Mucosa of rectum (tissue), 2 donors: ENCODE measurements at regions not wholly inside any gene's neighbourhood (a gene's known extent, or its start where the extent isn't known, plus 50 kb on each side); places are given as distances from the start of the nearest gene placed in this dataset.
A peak's percentile ranks its signal among the peaks of the same experiment; 100 is the strongest.
"Not testable (repeated sequence)": the region's sequence is repeated elsewhere in the genome, so short reads cannot be mapped to it uniquely, and the experiment has no call there.

Experiments used
- H3K27ac ChIP-seq, 2 donors: one replicate each; pipeline ENCODE4 v1.7.0; 2013; ENCODE audit warnings: inconsistent platforms in 2 of 2, low read depth in 2 of 2, low read length in 2 of 2
- H3K27me3 ChIP-seq, 2 donors: one replicate each; pipeline ENCODE4 v1.7.0; 2013; ENCODE audit warnings: low read length in 2 of 2; ENCODE audit not compliant: control insufficient read depth in 2 of 2, insufficient read depth in 2 of 2
- H3K36me3 ChIP-seq, 2 donors: one replicate each; pipeline ENCODE4 v1.7.0; 2013; ENCODE audit warnings: low read length in 2 of 2; ENCODE audit not compliant: control insufficient read depth in 2 of 2, insufficient read depth in 2 of 2
- H3K4me1 ChIP-seq, 2 donors: one replicate each; pipeline ENCODE4 v1.7.0; 2013; ENCODE audit warnings: low read length in 2 of 2, mild to moderate bottlenecking in 1 of 2; ENCODE audit not compliant: control insufficient read depth in 2 of 2, insufficient read depth in 2 of 2
- H3K4me3 ChIP-seq, 2 donors: one replicate each; pipeline ENCODE4 v1.7.0; 2013; ENCODE audit warnings: low read length in 2 of 2
- H3K9ac ChIP-seq, 2 donors: one replicate each; pipeline ENCODE4 v1.7.0; 2013; ENCODE audit warnings: low read length in 2 of 2, low read depth in 1 of 2, mild to moderate bottlenecking in 1 of 2
- H3K9me3 ChIP-seq, 2 donors: one replicate each; pipeline ENCODE4 v1.7.0; 2013; ENCODE audit warnings: low read length in 2 of 2; ENCODE audit not compliant: control insufficient read depth in 2 of 2
- donor health status: healthy.
- donor health status: Normal muscosa, but diverticular disease.

DNA sequence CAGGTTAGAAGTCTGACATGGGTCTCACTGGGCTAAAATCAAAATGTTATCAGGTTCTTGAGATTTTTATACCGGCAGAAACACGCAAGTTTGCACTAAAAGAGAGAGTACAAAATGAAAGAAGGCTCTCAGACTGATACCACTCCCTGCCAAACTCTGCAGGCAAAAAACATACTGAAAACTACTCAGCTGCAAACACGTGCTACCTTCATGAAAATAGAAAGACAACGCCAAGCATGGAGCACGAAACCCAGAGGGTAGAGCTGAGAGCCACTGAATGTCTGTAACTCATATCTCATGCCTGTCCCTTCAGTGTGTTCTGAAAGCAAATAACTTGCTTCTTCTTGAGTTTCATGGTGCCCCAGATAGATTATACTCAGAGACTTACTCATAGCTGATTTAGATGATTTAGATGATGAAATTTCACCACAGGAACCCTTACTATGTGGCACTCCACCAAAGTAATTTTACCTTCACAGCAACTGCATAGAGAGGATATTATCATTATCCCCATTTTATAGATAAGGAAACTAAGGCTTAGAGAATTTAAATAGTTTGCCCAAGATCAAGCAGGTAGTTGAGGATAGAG lies 313.0 kb upstream of the SLC39A10 start:
- no peak overlapping the region for H3K4me3 ChIP-seq
- no peak overlapping the region for H3K27ac ChIP-seq
- no peaks in the 10 kb centered on the region for H3K27me3 ChIP-seq
- no peaks in the 10 kb centered on the region for H3K36me3 ChIP-seq
- no peaks in the 10 kb centered on the region for H3K4me1 ChIP-seq
- H3K9ac ChIP-seq, result no peak overlapping the region
- no peaks in the 10 kb centered on the region for H3K9me3 ChIP-seq

DNA sequence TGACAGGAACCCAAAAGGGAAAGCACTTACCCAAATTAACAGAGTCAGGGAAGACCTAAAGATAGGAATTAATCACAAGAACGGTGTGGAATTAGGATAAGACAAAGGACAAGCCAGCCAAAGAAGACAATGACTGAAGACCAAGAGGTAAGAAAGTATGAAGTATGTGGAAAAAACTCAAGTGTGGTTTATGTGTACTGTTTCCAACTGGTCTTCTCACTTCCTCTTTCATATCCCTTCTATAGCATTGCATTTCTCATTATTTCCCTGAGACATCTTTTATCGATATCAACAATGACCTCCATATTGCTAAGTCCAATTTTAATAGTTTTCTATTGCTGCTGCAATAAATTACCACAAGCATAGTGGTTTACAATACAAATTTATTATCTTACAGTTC lies 313.5 kb upstream of the SLC39A10 start:
- Histone ChIP-seq H3K4me1 (no peaks in the 10 kb centered on the region), H3K27me3 (no peaks in the 10 kb centered on the region), H3K4me3 (no peak overlapping the region), H3K9ac (no peak overlapping the region), H3K36me3 (no peaks in the 10 kb centered on the region), H3K27ac (no peak overlapping the region), H3K9me3 (no peaks in the 10 kb centered on the region)

DNA sequence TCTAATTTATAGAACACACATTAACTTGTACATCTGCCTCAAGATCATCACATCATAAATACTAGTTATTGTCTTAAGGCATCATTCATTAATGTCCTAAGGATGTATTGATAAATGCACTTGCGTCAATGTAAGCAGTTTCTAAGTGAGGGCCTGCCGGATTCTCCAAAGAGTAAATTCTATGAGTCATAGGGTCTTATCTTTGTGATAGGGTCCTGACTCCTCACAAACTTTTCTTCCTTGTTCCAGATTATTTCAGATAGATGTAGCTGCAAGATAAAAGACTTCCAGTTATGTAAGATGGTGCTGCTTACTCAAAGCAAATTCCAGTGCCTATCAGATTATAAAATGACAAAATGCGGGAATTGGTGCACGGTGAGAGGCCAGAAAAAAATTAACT lies 315.0 kb upstream of the SLC39A10 start:
- H3K4me1 ChIP-seq, result no peaks in the 10 kb centered on the region
- H3K27me3 ChIP-seq, result no peaks in the 10 kb centered on the region
- H3K36me3 ChIP-seq, result no peaks in the 10 kb centered on the region
- H3K27ac ChIP-seq, result no peak overlapping the region
- no peak overlapping the region for H3K4me3 ChIP-seq
- H3K9ac ChIP-seq, result no peak overlapping the region
- H3K9me3 ChIP-seq, result no peaks in the 10 kb centered on the region

- Histone ChIP-seq H3K9me3 (no peaks in the 10 kb centered on the region), H3K4me3 (no peak overlapping the region), H3K36me3 (no peaks in the 10 kb centered on the region), H3K4me1 (no peaks in the 10 kb centered on the region), H3K27ac (no peak overlapping the region), H3K9ac (no peak overlapping the region), H3K27me3 (no peaks in the 10 kb centered on the region)
Measured at GRCh38 chr2:195338856-195339255, 318.2 kb upstream of the SLC39A10 start.

GRCh38 chr2:195337597-195337996 lies 319.4 kb upstream of the SLC39A10 start:
- no peaks in the 10 kb centered on the region for H3K27me3 ChIP-seq
- no peak overlapping the region for H3K9ac ChIP-seq
- H3K4me1 ChIP-seq, result no peaks in the 10 kb centered on the region
- no peak overlapping the region for H3K4me3 ChIP-seq
- H3K9me3 ChIP-seq, result no peaks in the 10 kb centered on the region
- no peak overlapping the region for H3K27ac ChIP-seq
- H3K36me3 ChIP-seq, result no peaks in the 10 kb centered on the region

DNA sequence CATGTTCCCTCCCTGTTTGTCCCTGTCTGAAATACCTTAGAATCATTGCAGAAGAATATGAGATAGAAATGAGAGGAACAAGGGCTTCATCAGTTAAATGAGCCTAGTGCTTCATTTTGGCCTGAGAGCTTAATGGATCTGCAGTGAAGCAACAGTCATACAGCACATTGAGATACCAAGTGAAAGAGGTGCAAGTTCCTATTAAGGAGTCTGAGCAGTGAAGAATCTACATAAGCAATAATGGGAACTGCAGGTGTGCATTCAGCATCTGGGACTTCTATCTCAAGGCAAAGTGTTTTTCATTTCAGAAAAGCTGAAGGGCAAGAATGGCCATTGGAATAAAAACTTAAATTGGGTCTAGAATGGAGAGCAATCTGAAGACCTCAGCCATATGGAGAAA lies 323.2 kb upstream of the SLC39A10 start:
- H3K4me3 ChIP-seq, result no peak overlapping the region
- no peak overlapping the region for H3K27ac ChIP-seq
- H3K4me1 ChIP-seq, result peaks cover 2 to 8% of the 10 kb centered on the region in 2 donors
- H3K9me3 ChIP-seq, result no peaks in the 10 kb centered on the region
- H3K9ac ChIP-seq, result no peak overlapping the region
- H3K36me3 ChIP-seq, result no peaks in the 10 kb centered on the region
- no peaks in the 10 kb centered on the region for H3K27me3 ChIP-seq

DNA sequence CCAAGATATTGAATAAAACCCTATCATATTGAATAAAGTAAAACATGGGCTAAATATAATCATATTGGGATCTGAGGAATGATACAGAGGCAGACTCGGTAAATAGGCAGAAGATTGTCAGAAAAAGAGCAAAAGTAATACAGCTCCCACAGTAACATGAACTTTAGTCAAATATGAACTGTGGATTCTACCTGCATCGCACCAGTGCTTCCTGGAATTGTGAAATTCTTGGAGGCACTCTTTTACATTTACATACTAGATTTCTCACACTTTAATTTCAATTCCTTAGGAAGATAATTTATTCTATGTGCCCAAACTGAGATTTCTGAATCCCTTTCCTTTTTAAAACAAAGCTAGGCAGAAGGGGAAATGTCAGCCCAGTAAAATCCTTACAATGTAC lies 325.1 kb upstream of the SLC39A10 start:
- Histone ChIP-seq H3K4me3 (no peak overlapping the region), H3K36me3 (no peaks in the 10 kb centered on the region), H3K4me1 (peaks cover 2 to 8% of the 10 kb centered on the region in 2 donors), H3K9me3 (no peaks in the 10 kb centered on the region), H3K9ac (no peak overlapping the region), H3K27me3 (no peaks in the 10 kb centered on the region), H3K27ac (peak overlapping the region in 1 of 2 donors; percentile 77)

GRCh38 chr2:195331129-195331528 lies 325.9 kb upstream of the SLC39A10 start:
- H3K4me1 ChIP-seq, result peaks cover 2 to 8% of the 10 kb centered on the region in 2 donors
- H3K27me3 ChIP-seq, result no peaks in the 10 kb centered on the region
- peak overlapping the region; percentile 50 to 77 for H3K27ac ChIP-seq
- no peak overlapping the region for H3K9ac ChIP-seq
- no peaks in the 10 kb centered on the region for H3K36me3 ChIP-seq
- H3K4me3 ChIP-seq, result no peak overlapping the region
- H3K9me3 ChIP-seq, result no peaks in the 10 kb centered on the region

GRCh38 chr2:195330513-195330956 lies 326.5 kb upstream of the SLC39A10 start:
- Histone ChIP-seq H3K9ac (no peak overlapping the region), H3K36me3 (no peaks in the 10 kb centered on the region), H3K4me1 (peaks cover 2 to 8% of the 10 kb centered on the region in 2 donors), H3K9me3 (no peaks in the 10 kb centered on the region), H3K27me3 (no peaks in the 10 kb centered on the region), H3K27ac (peak overlapping the region; percentile 50 to 77), H3K4me3 (no peak overlapping the region)

GRCh38 chr2:195329784-195330183 lies 327.2 kb upstream of the SLC39A10 start:
- not testable (repeated sequence) for H3K36me3 ChIP-seq, H3K4me3 ChIP-seq, H3K4me1 ChIP-seq, H3K9ac ChIP-seq, H3K27me3 ChIP-seq, H3K9me3 ChIP-seq
- peak overlapping the region; percentile 7 to 11 for H3K27ac ChIP-seq

GRCh38 chr2:195326537-195326936 lies 330.5 kb upstream of the SLC39A10 start:
- no peak overlapping the region for H3K27ac ChIP-seq
- no peaks in the 10 kb centered on the region for H3K36me3 ChIP-seq
- H3K4me3 ChIP-seq, result no peak overlapping the region
- H3K9me3 ChIP-seq, result no peaks in the 10 kb centered on the region
- no peak overlapping the region for H3K9ac ChIP-seq
- H3K4me1 ChIP-seq, result peaks cover 5 to 6% of the 10 kb centered on the region in 2 donors
- no peaks in the 10 kb centered on the region for H3K27me3 ChIP-seq
